ENCODE measurements at regions not wholly inside any gene's neighbourhood (a gene's known extent, or its start where the extent isn't known, plus 50 kb on each side); places are given as distances from the start of the nearest gene placed in this dataset.

GRCh38 chr13:58666331-58666730, 1034.8 kb downstream of the PCDH17 start:
- Histone ChIP-seq H2AFZ (ENCODE audit: low read depth, low read length) (no peak overlapping the region), H3K4me3 (ENCODE audit: low read length) (no peak overlapping the region), H3K27me3 (ENCODE audit: insufficient read depth, low read depth, low read length) (no peaks in the 10 kb centered on the region), H3K36me3 (ENCODE audit: insufficient read depth, low read length) (no peaks in the 10 kb centered on the region), H3K4me2 (ENCODE audit: low read length) (no peak overlapping the region), H3K27ac (ENCODE audit: low read length) (no peak overlapping the region), H3K9me2 (ENCODE audit: insufficient read depth, low read length) (no peaks in the 10 kb centered on the region), H3K9ac (ENCODE audit: low read length) (no peak overlapping the region), H3F3A (ENCODE audit: insufficient read depth, low read length, poor library complexity, severe bottlenecking) (no peaks in the 10 kb centered on the region), H4K20me1 (ENCODE audit: insufficient read depth) (no peaks in the 10 kb centered on the region), H3K9me3 (ENCODE audit: low read length) (no peaks in the 10 kb centered on the region), H3K79me2 (replicated peaks; ENCODE audit: insufficient read depth, low read length) (no peaks in the 10 kb centered on the region)
- no peak for TF ChIP-seq MXI1 (conservative IDR thresholded peaks at IDR 0.05; ENCODE audit: poor library complexity, severe bottlenecking)
- TF ChIP-seq SMC3 (conservative IDR thresholded peaks at IDR 0.05; ENCODE audit: poor library complexity): no peak
- TF ChIP-seq CTCF (IDR thresholded peaks at IDR 0.05; ENCODE audit: poor library complexity, severe bottlenecking): no peak
- TF ChIP-seq TAF1 (IDR thresholded peaks at IDR 0.05; ENCODE audit: low read depth): no peak
- TF ChIP-seq, protein P1, sequence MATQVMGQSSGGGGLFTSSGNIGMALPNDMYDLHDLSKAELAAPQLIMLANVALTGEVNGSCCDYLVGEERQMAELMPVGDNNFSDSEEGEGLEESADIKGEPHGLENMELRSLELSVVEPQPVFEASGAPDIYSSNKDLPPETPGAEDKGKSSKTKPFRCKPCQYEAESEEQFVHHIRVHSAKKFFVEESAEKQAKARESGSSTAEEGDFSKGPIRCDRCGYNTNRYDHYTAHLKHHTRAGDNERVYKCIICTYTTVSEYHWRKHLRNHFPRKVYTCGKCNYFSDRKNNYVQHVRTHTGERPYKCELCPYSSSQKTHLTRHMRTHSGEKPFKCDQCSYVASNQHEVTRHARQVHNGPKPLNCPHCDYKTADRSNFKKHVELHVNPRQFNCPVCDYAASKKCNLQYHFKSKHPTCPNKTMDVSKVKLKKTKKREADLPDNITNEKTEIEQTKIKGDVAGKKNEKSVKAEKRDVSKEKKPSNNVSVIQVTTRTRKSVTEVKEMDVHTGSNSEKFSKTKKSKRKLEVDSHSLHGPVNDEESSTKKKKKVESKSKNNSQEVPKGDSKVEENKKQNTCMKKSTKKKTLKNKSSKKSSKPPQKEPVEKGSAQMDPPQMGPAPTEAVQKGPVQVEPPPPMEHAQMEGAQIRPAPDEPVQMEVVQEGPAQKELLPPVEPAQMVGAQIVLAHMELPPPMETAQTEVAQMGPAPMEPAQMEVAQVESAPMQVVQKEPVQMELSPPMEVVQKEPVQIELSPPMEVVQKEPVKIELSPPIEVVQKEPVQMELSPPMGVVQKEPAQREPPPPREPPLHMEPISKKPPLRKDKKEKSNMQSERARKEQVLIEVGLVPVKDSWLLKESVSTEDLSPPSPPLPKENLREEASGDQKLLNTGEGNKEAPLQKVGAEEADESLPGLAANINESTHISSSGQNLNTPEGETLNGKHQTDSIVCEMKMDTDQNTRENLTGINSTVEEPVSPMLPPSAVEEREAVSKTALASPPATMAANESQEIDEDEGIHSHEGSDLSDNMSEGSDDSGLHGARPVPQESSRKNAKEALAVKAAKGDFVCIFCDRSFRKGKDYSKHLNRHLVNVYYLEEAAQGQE (IDR thresholded peaks at IDR 0.05; ENCODE audit: borderline replicate concordance): no peak
- TF ChIP-seq RAD21 (conservative IDR thresholded peaks at IDR 0.05): no peak
- no peak for TF ChIP-seq EP300 (conservative IDR thresholded peaks at IDR 0.05; ENCODE audit: poor library complexity, severe bottlenecking)
- no peak for TF ChIP-seq EZH2 (IDR thresholded peaks at IDR 0.05; ENCODE audit: borderline replicate concordance, insufficient read depth, low read length, poor library complexity, severe bottlenecking)
- TF ChIP-seq POLR2AphosphoS5 (IDR thresholded peaks at IDR 0.05): no peak

GRCh38 chr13:58667096-58667495, 1035.6 kb downstream of the PCDH17 start:
- Histone ChIP-seq H3K36me3 (ENCODE audit: insufficient read depth, low read length) (no peaks in the 10 kb centered on the region), H3K27ac (ENCODE audit: low read length) (no peak overlapping the region), H3K9me3 (ENCODE audit: low read length) (no peaks in the 10 kb centered on the region), H4K20me1 (ENCODE audit: insufficient read depth) (no peaks in the 10 kb centered on the region), H3K9me2 (ENCODE audit: insufficient read depth, low read length) (no peaks in the 10 kb centered on the region), H3F3A (ENCODE audit: insufficient read depth, low read length, poor library complexity, severe bottlenecking) (no peaks in the 10 kb centered on the region), H3K27me3 (ENCODE audit: insufficient read depth, low read depth, low read length) (no peaks in the 10 kb centered on the region), H3K79me2 (replicated peaks; ENCODE audit: insufficient read depth, low read length) (no peaks in the 10 kb centered on the region), H3K9ac (ENCODE audit: low read length) (no peak overlapping the region), H2AFZ (ENCODE audit: low read depth, low read length) (no peak overlapping the region), H3K4me3 (ENCODE audit: low read length) (no peak overlapping the region), H3K4me2 (ENCODE audit: low read length) (no peak overlapping the region)
- no peak for TF ChIP-seq POLR2AphosphoS5 (IDR thresholded peaks at IDR 0.05)
- TF ChIP-seq RAD21 (conservative IDR thresholded peaks at IDR 0.05): no peak
- TF ChIP-seq MXI1 (conservative IDR thresholded peaks at IDR 0.05; ENCODE audit: poor library complexity, severe bottlenecking): no peak
- TF ChIP-seq SMC3 (conservative IDR thresholded peaks at IDR 0.05; ENCODE audit: poor library complexity): no peak
- TF ChIP-seq TAF1 (IDR thresholded peaks at IDR 0.05; ENCODE audit: low read depth): no peak
- TF ChIP-seq, protein P1 (IDR thresholded peaks at IDR 0.05; ENCODE audit: borderline replicate concordance): no peak
